ENCODE measurements at regions not wholly inside any gene's neighbourhood (a gene's known extent, or its start where the extent isn't known, plus 50 kb on each side); places are given as distances from the start of the nearest gene placed in this dataset.
A peak's percentile ranks its signal among the peaks of the same experiment; 100 is the strongest.
"Not testable (repeated sequence)": the region's sequence is repeated elsewhere in the genome, so short reads cannot be mapped to it uniquely, and the experiment has no call there.

GRCh38 chr12:82300611-82301010 is 57.6 kb downstream of the CCDC59 start:
- no peak for DNase-seq

GRCh38 chr12:82299319-82300025 is 58.7 kb downstream of the CCDC59 start:
- no peak for DNase-seq

- DNase-seq: no peak
Observed at GRCh38 chr12:82290415-82290814, 67.8 kb downstream of the CCDC59 start.

- not testable (repeated sequence) for DNase-seq
Observed at GRCh38 chr12:82281335-82281734, 76.9 kb downstream of the CCDC59 start.

GRCh38 chr12:82279536-82280058 is 78.6 kb downstream of the CCDC59 start:
- DNase-seq: no peak

GRCh38 chr12:82277582-82277981 is 80.6 kb downstream of the CCDC59 start:
- no peak for DNase-seq

- no peak for DNase-seq
Observed at GRCh38 chr12:82242729-82243128, 115.5 kb downstream of the CCDC59 start.

- no peak for DNase-seq
Observed at GRCh38 chr12:82225871-82226270, 132.3 kb downstream of the CCDC59 start.

GRCh38 chr12:82223426-82223825 is 134.8 kb downstream of the CCDC59 start:
- DNase-seq: no peak

GRCh38 chr12:82216475-82216874 is 141.7 kb downstream of the CCDC59 start:
- no peak for DNase-seq

GRCh38 chr12:82213761-82214160 is 144.4 kb downstream of the CCDC59 start:
- DNase-seq: no peak

GRCh38 chr12:82210882-82211281 is 147.3 kb downstream of the CCDC59 start:
- no peak for DNase-seq

- no peak for DNase-seq
Observed at GRCh38 chr12:82209533-82209932, 148.7 kb downstream of the CCDC59 start.

- no peak for DNase-seq
Observed at GRCh38 chr12:82207556-82207955, 150.6 kb downstream of the CCDC59 start.

GRCh38 chr12:82203086-82203485 is 155.1 kb downstream of the CCDC59 start:
- DNase-seq: no peak

- no peak for DNase-seq
Observed at GRCh38 chr12:82187595-82187994, 170.6 kb downstream of the CCDC59 start.

GRCh38 chr12:82187011-82187410 is 171.2 kb downstream of the CCDC59 start:
- DNase-seq: no peak

GRCh38 chr12:82186282-82186681 is 171.9 kb downstream of the CCDC59 start:
- no peak for DNase-seq

- no peak for DNase-seq
Observed at GRCh38 chr12:82184844-82185243, 173.3 kb downstream of the CCDC59 start.

- peak in 1 of 2 experiments; percentile 26 for DNase-seq
Observed at GRCh38 chr12:82182601-82183190, 175.5 kb downstream of the CCDC59 start.

GRCh38 chr12:82176761-82177490 is 181.3 kb downstream of the CCDC59 start:
- peak in 1 of 2 experiments; percentile 9 for DNase-seq

- no peak for DNase-seq
Observed at GRCh38 chr12:82176026-82176425, 182.2 kb downstream of the CCDC59 start.

GRCh38 chr12:82174936-82175335 is 183.3 kb downstream of the CCDC59 start:
- DNase-seq: no peak

GRCh38 chr12:82174383-82174782 is 183.8 kb downstream of the CCDC59 start:
- DNase-seq: no peak
